Limb (tissue), 2 donors: ENCODE measurements at regions not wholly inside any gene's neighbourhood (a gene's known extent, or its start where the extent isn't known, plus 50 kb on each side); places are given as distances from the start of the nearest gene placed in this dataset.

Experiments used
- DNase-seq, 2 donors: peaks; one replicate each; pipeline ENCODE4 v3.0.0-alpha.2; 2016; ENCODE audit errors: extremely low spot score in 2 of 2

DNA sequence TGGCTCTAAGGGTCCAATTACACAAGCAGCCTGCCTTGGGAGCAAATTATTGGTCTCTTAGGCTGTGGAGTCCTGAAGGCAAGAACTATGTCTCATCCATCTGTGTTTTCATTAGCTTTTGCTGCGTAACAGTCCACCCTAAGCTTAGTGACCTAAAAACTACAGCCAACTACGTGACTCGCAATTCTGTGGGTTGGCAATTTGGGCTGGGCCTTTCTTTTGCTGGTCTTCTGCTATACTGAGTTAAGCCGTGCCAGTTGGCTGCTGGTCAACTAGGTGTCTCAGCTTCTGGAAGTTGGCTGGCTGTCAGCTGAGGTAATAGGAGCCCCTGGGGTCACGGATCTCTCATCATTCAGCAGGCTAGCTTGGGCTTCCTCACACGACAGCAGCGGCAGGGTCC lies 205.6 kb upstream of the S100G start:
- DNase-seq = no peak

DNA sequence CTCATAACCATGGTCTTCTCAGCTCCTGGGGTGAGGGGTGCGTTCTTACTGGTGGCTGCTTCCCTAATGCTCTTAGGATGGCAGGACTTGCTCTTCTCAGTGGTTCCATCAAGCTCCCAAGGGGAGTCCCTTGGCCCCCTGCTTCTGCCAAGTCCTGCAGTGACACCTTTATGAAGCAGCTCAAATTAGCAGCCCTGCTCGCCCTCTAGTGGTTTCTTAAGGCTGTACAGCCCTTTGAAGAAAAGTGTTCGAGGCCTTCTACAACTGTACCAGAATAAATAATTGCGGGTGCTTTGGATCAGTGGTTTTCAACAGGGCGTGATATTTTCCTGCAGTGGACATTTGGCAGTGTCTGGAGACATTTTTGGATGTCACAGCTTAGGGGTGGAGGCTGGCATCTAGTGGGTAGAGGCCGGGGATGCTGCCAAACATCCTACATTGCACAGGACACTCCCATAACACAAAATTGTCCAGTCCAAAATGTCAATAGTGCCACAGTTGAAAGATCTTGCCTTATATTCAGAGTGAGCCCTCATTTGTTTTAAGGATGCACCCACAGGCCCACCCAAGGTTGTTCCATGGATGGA lies 204.7 kb upstream of the S100G start:
- peak in 1 of 2 donors; percentile 33 for DNase-seq

DNA sequence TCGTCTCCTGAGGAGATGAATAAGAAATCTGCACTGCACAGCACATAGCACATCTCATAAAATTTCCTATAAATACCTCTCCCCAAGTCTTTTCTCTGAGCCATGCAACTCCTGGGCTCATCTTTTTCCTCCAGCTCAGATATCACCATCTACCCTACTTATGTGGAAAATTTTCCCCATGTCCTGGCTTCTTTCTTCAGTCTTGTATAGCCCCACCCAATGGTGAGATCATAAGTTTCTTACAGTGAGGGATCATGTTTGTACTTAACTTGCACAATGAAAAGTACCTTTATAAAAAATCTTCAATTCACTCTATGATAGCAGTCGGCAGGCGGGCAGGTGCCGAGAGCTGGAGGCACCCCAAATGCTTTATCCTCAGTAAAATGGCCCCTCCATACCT lies 198.6 kb upstream of the S100G start:
- DNase-seq = no peak

DNA sequence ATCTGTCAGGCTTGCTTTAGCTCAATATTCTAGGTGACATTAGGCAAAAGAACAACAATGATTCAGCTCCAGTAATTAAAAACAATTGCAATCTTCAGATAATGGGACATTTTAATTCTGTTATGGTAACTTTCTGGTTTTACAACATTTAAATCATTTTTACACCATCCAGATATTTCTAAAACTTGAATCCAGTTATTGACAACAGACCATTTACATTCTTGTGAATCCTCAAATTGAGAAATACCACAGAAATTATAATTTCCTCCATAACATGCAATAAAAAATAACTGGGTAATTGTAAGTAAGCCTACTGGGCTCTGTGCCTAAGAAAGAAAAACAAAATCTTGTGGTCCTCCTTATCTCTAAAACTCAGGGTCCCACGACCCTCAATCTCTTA lies 195.0 kb upstream of the S100G start:
- no peak for DNase-seq

DNA sequence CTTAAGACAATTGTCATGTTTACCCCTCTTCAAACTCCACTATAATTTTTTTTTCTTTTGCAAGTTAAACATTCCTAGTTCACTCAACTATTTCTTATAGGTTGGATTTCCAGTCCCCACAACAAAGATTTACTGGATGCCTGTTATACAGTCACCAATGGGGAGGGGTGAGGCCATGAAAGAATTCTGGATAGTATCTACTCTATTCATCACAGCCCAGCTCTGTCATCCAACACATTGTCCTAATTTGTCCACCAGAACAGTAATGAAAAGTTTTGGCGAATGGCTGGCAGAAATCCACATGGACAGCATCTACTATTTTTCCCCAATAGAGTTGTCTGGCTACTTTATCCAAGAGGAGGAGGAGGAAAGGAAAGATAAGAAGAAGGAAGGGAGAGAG lies 192.7 kb upstream of the S100G start:
- no peak for DNase-seq

DNA sequence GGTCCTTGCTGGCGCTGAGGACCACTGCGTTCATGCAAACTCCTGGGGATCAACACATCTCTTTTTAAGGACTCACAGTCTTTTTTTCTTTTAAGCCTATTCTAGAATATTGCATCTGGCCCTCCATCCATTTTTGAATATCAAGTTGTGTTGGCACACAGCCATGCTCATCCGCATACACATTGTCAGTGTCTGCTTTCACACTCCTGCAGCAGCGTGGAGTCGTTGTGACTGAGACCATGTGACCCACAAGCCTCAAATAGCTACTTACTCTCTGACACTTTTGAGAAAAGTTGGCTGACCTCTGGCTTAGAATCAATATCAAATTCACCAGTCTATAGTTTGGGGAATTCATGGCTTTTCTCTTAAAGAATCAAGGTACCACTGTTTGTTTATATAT lies 191.8 kb upstream of the S100G start:
- no peak for DNase-seq

DNA sequence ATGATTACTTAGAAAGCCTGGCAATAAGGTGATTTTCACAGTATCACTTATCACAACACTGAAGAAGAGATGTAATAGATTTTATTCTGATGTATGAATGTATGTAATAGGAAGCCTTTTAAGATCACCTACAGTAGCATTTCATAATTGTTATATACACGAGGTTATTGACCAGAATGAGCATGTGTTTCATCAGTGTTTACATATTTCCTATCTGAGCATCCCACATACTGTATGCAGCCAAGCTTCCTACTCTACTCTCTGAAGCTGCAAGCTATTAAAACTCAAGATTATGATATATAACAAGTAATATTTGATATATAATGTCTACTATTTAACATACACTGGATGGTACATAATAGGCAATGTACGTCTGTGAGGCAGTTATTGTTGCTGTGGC lies 190.9 kb upstream of the S100G start:
- DNase-seq = no peak

DNA sequence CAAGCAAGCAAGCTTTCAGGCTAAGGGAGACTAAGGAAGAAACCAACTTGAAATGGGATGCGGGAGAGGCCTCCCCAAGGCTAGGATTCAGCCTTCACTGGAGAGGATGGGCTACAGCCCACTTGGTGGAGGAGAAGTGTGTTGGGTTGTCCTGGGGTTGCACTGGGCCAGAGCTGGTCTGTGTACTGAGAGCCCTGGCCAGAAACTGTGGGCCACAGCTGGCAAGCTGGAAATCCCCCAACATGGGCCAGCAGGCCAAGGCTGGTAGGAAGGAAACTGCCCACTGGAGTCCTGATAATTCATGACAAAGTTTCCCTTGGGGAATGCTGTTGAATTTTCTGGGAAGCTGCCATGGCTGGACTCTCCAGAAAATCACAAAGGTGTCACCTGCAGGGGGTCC lies 188.0 kb upstream of the S100G start:
- no peak for DNase-seq

DNA sequence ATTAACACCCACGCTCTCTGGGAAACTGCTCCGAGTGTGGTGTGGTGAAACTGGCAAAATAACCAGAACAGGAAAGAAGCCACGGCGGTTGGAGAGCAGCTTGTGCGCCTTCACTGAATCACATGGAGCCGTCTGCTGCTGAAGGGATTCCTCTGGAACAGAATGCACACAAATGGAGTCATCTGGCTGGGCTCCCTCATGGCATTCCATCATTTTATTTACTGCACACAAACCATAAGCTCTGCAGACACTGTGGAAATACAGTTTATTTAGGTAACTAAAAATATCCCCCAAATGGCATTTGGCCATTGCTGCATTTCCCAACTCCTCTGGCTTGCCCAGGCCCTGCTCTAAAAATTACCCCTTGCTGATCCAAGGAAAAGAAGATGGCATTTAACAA lies 187.0 kb upstream of the S100G start:
- peak in 1 of 2 donors; percentile 8 for DNase-seq

DNA sequence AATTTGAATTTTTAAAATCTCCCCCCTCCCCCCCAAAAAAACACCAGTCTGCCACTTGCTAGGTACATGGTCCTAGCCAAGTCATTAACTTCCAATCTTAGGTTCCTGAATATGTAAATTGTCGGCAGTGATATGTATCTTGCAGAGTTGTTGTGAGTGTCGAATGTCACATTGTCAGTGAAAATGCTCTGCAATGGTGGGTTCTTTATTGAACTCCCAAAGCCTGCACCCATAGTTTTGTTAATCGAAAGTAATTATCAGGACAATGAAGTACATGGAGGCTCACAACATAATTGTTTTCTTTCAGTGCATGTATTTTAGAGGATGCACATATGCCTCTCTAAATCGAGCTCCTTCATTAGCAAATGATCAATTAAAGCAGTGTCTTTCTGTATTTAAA lies 185.6 kb upstream of the S100G start:
- no peak for DNase-seq

DNA sequence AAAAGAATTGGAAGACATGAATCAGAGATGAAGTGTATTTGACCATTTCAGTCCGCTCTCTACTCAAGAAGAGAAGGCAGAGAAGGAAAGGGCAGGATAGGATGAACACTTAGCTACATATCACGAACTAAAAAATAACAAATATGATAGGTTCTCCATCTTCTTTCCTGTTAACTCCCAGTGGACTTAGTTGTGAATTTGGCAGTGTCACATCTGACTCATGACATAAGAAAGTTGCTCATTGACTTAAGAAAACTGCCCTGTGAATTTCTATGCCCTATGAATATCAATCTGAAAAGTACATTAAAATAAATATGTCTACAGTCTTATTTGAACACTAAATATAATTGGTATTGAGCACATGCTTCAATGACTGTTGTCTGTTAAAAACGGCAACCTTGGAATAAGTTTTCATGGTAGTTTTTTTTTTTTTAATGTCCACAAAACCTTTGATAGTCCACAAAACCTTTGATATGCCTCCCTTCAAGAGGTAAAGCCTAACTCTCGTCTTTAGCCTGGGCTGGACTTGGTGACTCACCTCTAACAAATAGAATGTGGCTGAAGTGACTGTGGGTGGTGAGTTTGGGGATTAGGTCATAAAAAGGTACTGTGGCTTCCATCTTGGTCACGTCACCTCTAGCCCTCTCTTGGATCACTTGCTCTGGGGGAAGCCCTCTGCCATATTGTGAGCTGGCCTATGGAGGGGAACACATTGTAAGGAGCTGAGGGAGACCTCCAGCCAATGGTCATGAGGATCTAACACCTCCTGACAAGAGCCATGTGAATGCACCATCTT lies 184.7 kb upstream of the S100G start:
- no peak for DNase-seq

DNA sequence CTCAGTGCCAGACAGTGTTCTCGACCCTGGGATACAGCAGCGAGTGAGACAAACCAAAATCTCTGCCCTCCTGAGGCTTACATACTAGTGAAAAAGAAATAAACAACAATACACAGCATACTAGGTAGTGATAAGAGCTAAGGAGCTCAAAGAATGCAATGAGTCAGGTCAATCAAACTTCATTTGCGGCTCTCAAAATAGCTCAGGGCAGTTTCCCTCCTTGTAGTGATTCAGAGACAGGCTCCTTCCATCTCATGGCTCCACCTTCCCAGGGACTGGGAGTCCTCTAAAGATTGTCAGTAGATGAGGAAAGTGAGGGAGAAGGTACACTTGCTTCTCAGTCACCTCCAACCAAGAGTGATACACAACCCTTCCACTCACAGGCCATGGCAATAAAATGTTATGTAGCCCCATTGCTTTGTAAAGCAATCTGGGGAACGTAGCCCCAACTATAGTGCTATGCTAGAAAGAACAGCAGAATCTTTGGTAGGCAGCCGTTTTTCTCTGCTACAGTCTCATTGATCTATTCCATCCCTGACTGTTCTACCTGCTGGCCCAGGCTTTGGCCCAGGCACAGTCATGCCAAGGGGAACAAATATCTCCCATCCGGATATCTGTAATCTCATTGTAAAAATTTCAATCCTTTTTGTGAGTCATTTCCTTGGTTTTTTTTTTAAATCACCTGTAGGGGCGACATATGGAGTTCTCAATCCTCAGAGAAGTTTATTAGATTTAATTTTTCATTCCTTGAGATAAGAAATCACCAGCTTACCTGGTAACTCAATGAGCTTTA lies 183.1 kb upstream of the S100G start:
- no peak for DNase-seq

DNA sequence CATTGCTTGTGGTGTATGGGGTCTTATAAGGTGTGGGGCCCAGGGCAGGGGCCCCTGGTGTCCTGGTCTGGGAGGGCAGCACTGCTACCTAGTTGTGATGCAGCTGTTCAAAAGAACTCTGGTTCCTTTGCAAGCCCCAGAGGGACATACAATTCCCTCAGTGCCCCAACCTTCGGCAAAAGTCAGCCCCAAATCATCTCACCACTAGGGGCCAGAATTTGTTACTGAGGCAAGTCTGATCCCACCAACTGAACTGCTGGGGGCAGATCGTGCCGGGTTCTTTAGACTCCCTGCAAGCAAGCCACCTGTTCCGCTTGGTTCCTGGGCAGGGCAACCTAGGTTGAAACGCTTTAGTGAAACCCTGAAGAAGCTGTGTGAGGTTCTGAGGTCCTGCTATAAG lies 180.1 kb upstream of the S100G start:
- DNase-seq = no peak

DNA sequence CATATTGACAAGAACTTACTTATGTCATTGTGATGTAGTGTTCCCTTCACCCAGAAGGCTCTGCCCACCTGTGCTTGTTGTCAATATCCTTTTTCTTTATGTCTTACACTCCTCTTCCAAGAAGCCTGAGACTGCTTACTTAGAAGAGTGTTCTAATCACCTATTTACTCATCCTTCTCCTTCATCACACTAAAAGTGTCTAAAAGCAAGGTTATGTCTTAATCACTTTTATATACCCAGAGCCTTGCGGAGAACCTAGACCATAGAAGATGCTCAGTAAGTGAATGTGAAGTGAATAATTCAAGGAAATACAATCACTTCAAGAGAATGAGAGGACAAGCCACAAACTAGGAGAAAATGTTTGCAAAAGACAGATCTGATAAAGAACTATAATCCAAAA lies 177.6 kb upstream of the S100G start:
- DNase-seq = no peak

DNA sequence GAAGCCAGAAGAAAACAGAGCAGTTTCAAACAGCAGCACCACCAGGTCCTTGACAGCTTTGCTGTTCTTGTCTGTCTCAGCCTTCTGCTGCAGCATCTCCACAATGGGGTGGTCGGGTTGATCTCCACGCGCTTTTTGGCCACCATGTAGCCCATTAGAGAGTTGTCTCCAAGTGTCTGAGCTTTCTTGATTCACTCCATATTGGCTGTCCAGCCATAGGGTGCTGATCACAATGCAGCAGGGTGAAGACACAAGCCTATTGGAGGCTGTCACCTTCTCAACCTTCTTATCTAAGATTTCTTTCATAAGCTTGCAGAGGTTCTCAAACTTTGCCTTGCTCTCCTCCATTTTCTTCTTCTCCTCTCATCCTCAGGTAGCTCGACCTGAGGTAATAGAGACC lies 175.4 kb upstream of the S100G start:
- DNase-seq = no peak

DNA sequence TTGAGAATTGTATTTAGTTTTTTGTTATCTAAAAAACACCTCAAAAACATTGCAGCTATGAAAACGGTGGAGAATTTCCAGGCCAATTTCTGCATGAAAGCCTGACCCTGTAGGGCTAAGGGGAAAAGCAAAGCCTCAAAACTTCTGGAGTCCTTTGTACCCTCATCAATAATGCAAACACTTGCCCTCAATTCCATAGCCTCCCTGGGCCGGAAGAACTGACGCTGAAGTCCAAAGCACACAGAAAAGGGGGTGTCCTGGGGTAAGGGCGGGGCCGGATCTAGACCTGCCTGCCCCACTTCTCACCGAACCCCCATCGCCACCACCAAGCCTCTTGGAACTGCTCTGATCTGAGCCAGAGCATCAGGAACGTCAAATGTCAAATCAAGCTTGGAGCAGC lies 173.9 kb upstream of the S100G start:
- DNase-seq = no peak

DNA sequence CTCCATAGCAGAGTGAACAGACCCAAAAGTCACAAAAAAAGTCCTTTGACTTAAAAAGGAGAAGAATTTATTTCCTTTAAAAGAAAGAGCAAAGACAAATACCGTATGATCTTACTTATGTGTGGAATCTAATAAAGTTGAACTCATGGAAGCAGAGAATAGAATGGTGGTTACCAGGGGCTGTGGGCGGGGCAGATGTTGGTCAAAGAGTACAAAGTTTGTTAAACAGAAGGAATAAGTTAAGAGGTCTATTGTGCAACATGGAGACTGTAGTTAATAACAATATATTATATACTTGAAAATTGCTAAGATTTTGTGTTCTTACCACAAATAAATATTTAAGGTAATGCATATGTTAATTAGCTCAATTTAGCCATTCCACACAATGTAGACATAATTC lies 173.3 kb upstream of the S100G start:
- no peak for DNase-seq

DNA sequence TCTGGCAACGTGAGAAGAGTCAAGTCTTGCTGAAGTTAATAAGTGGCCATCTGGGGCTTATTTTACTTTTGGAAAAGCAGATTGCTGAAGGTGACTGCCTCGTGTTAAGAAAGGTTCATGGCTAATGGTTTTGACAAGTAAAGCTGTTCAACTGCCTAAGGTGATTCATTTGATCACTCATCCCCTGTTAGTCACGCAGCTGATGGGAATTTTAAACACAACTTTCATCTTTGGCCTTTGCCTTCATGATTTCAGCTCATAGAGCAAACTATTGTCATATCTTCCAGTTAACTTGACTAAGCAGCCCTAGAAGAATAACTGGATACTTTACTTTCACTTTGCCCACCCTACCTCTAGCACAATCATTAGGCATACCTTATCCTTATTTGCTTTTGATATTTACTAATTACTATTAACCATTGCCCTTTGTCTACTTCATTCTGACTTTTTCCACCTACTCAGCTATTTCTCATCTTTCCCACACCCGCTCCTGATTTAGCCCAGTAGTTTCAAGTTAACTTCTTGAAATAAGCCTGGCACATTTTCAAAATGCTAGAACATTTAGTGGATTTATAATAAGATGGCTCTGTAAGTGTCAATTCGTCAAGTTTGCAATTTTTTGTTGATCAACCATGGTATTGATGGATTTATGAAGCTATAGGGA lies 170.6 kb upstream of the S100G start:
- DNase-seq = no peak

DNA sequence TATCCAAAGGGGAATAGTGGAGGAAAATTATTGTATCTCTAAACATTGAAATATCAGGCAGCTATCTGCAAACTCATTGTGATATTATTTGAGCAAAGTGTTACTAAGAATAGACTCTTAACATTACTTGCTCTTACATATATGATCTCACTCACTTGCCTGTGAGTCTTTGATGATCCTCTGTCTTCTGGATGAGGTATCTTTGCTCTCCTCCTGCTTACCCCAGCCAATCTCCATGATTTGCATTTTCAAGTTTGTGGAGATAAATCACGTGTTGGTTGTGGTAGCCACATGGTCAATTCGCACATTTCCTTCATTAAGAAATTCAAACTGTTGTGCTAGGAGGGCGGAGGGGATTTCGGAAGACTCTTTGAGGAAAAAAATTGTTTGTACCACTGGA lies 169.9 kb upstream of the S100G start:
- no peak for DNase-seq

DNA sequence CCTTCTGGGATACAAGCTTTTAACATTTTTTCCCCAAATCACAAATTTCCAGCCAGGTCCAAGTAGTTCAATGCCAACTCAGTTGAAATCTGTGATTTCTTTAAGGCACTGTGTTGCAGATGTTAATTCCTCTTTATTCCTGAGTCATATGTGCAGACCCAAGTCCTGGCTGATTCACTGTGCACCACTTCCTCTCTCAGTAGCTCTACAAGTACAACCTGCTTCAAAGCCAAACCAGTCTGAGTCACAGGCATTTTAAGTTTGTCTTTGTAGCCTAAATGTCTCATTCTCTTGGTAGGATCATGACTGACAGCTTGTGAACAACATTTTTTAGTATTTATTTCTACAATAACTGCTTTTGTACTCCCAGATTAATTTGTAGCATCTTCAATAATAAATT lies 165.6 kb upstream of the S100G start:
- DNase-seq = no peak

DNA sequence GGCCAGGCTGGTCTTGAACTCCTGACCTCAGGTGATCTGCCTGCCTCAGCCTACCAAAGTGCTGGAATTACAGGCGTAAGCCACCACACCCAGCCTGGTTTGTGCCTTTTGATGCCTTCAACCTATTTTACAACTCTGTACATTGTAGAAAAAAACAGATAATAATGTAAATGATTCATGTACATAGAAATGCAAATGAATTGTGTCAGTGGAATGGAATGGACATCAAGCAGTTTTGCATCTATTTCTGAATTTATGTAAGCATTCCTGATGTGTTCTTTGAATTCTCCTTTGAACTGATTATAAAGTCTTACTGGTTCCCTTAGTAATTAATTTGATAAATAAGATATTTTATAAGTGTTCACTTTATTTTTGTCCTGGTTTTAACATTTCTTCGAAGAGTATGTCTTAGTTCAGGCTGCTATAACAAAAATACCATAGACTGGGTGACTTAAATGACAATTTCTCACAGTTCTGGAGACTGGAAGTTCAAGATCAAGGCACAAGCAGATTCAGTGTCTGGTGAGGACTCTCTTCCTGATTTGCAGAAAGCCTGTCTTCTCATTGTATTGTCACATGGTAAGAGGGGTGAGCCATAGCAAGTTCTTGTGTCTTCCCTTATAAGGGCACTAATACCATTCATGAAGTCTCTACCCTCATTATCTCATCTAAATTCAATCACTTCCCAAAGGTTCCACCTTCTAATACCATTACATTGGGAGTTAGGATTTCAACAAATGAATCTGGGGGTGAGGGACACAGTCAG lies 162.2 kb upstream of the S100G start:
- no peak for DNase-seq
